IMR-90 (cell line): ENCODE measurements at regions not wholly inside any gene's neighbourhood (a gene's known extent, or its start where the extent isn't known, plus 50 kb on each side); places are given as distances from the start of the nearest gene placed in this dataset.

ENCODE experiments used
- CEBPB ChIP-seq: IDR thresholded peaks from 2 replicates; pipeline ENCODE4 v1.6.1; 2012; ENCODE audit warnings: low read depth, low read length, improper control_type of control experiment
- SMC3 ChIP-seq: fragments of 150-350 bp; IDR thresholded peaks from 2 replicates; pipeline ENCODE4 v1.6.1; 2016; ENCODE audit warnings: low read depth, mild to moderate bottlenecking, antibody characterized with exemption, low read length, moderate library complexity

- TF ChIP-seq CEBPB: no peak
- TF ChIP-seq SMC3: no peak
Measured at GRCh38 chr11:130727157-130728119, 188.8 kb downstream of the SNX19 start (continued).
